ENCODE measurements at regions not wholly inside any gene's neighbourhood (a gene's known extent, or its start where the extent isn't known, plus 50 kb on each side); places are given as distances from the start of the nearest gene placed in this dataset.

GRCh38 chr13:81203783-81204182 lies 862.9 kb upstream of the SPRY2 start:
- CTCF ChIA-PET, result no interaction called here
- H3K27ac ChIP-seq, result no peak overlapping the region
- 11% methylated on average over 1 of the region's 1 CpG for WGBS (ENCODE audit: missing lambda C conversion rate)
- no peaks in the 10 kb centered on the region for H3K4me1 ChIP-seq
- no peaks in the 10 kb centered on the region for H3K9me3 ChIP-seq
- H3K4me3 ChIP-seq, result no peak overlapping the region
- DNase-seq (ENCODE audit: low read depth in 1 of 2, low spot score in 1 of 2), result no peak
- POLR2A ChIA-PET, result no interaction called here
- FAIRE-seq, result no peak
- no peak for TF ChIP-seq POLR2AphosphoS2 (conservative IDR thresholded peaks at IDR 0.05; ENCODE audit: low read length)
- TF ChIP-seq HMGXB4 (CRISPR knock-in tag; IDR thresholded peaks at IDR 0.05; ENCODE audit: borderline replicate concordance), result no peak
- no peak for ATAC-seq
- no peak overlapping the region for H3K4me2 ChIP-seq

- Histone ChIP-seq H3K9me3 (no peaks in the 10 kb centered on the region), H3K4me3 (no peak overlapping the region), H3K4me2 (no peak overlapping the region), H3K27ac (no peak overlapping the region), H3K4me1 (no peaks in the 10 kb centered on the region)
- 78% methylated on average over 4 of the region's 4 CpGs for WGBS (ENCODE audit: missing lambda C conversion rate)
- CTCF ChIA-PET, result interaction anchor here (0.9 kb wide), 1 partner anchor 29 kb away, joined by 5 read pairs; no protein-coding TSS in a partner anchor
- POLR2A ChIA-PET, result no interaction called here
- FAIRE-seq (no peak), DNase-seq (ENCODE audit: low read depth in 1 of 2, low spot score in 1 of 2) (no peak), ATAC-seq (no peak)
- TF ChIP-seq HEYL (CRISPR knock-in tag; IDR thresholded peaks at IDR 0.05) (no peak), FOSB (CRISPR knock-in tag; IDR thresholded peaks at IDR 0.05) (no peak), KDM5A (IDR thresholded peaks at IDR 0.05) (no peak), TP53 (CRISPR knock-in tag; IDR thresholded peaks at IDR 0.05) (no peak), ZFP36 (IDR thresholded peaks at IDR 0.05; ENCODE audit: borderline replicate concordance, partially characterized antibody) (no peak), REST (IDR thresholded peaks at IDR 0.05) (no peak), GATA3 (IDR thresholded peaks at IDR 0.05; ENCODE audit: borderline replicate concordance) (no peak), ELK1 (IDR thresholded peaks at IDR 0.05; ENCODE audit: low read depth, low read length) (no peak)
Observed at GRCh38 chr13:81199956-81200355, 859.0 kb upstream of the SPRY2 start.

GRCh38 chr13:81197966-81198365 lies 857.0 kb upstream of the SPRY2 start:
- TF ChIP-seq PBX3 (IDR thresholded peaks at IDR 0.05) (no peak), RCOR1 (IDR thresholded peaks at IDR 0.05; ENCODE audit: low read depth, low read length) (no peak), BHLHE40 (IDR thresholded peaks at IDR 0.05; ENCODE audit: low read depth, low read length) (no peak), SMC3 (IDR thresholded peaks at IDR 0.05) (no peak), MAZ (IDR thresholded peaks at IDR 0.05; ENCODE audit: borderline replicate concordance, low read depth, low read length) (no peak), TP53 (CRISPR knock-in tag; IDR thresholded peaks at IDR 0.05) (no peak), EHMT2 (IDR thresholded peaks at IDR 0.05; ENCODE audit: low read depth) (no peak), MYC (IDR thresholded peaks at IDR 0.05; ENCODE audit: borderline replicate concordance, low read length) (no peak), EP300 (IDR thresholded peaks at IDR 0.05) (no peak), FOSB (CRISPR knock-in tag; IDR thresholded peaks at IDR 0.05) (no peak), ELK1 (IDR thresholded peaks at IDR 0.05; ENCODE audit: low read depth, low read length) (no peak), RFX5 (IDR thresholded peaks at IDR 0.05) (no peak), HDAC2 (IDR thresholded peaks at IDR 0.05) (no peak), EHF (CRISPR knock-in tag; IDR thresholded peaks at IDR 0.05) (no peak), POLR2A (IDR thresholded peaks at IDR 0.05; ENCODE audit: low read length) (no peak), TFCP2L1 (CRISPR knock-in tag; IDR thresholded peaks at IDR 0.05) (no peak), ZFP36 (IDR thresholded peaks at IDR 0.05; ENCODE audit: borderline replicate concordance, partially characterized antibody) (no peak), POLR2AphosphoS2 (conservative IDR thresholded peaks at IDR 0.05; ENCODE audit: low read length) (no peak)
- no peak overlapping the region for H3K27ac ChIP-seq
- ChIA-PET CTCF (interaction anchor here (0.7 kb wide), 1 partner anchor 12 kb away, joined by 3 read pairs; no protein-coding TSS in a partner anchor), POLR2A (no interaction called here)
- FAIRE-seq, result no peak
- no peak for DNase-seq (ENCODE audit: low read depth in 1 of 2, low spot score in 1 of 2)
- ATAC-seq, result no peak
- no peaks in the 10 kb centered on the region for H3K4me1 ChIP-seq
- WGBS (ENCODE audit: missing lambda C conversion rate), result 8% methylated on average over 3 of the region's 3 CpGs
- H3K4me2 ChIP-seq, result peak overlapping the region; percentile 12; the same call in 1 of the 3 replicates
- no peak overlapping the region for H3K4me3 ChIP-seq
- H3K9me3 ChIP-seq, result no peaks in the 10 kb centered on the region

Data from A549 (cell line).